ENCODE measurements at regions not wholly inside any gene's neighbourhood (a gene's known extent, or its start where the extent isn't known, plus 50 kb on each side); places are given as distances from the start of the nearest gene placed in this dataset.

DNA sequence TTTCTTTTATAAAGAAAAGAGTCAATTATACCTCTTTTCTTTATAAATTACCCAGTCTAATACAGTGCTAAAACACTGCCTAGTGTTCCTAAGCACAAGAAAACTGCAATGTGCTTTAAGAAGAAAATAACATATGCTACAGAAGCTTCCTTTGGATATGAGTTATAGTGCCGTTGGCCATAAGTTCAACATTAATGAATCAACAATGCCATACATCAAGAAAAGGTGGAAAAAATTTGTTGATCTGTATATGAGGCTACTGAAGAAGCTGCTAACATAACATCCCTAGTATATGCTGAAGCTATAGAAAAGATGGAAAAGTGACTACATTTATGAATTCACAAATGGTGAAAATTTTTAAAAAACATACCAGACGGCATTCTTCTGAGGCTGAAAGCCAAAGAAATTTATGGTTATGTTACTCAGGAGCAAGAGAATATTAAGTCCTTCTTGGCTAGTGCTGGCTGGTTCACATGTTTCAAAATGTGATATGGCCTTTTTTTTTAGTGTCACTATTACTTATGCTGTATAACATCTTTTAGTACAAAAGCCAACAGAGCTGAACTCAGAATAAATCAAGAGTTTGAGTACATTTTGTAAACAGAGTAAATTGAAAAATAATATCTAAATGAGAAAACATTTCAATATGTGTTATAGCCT lies 743.2 kb upstream of the RGS18 start:
- TF ChIP-seq, protein P1, sequence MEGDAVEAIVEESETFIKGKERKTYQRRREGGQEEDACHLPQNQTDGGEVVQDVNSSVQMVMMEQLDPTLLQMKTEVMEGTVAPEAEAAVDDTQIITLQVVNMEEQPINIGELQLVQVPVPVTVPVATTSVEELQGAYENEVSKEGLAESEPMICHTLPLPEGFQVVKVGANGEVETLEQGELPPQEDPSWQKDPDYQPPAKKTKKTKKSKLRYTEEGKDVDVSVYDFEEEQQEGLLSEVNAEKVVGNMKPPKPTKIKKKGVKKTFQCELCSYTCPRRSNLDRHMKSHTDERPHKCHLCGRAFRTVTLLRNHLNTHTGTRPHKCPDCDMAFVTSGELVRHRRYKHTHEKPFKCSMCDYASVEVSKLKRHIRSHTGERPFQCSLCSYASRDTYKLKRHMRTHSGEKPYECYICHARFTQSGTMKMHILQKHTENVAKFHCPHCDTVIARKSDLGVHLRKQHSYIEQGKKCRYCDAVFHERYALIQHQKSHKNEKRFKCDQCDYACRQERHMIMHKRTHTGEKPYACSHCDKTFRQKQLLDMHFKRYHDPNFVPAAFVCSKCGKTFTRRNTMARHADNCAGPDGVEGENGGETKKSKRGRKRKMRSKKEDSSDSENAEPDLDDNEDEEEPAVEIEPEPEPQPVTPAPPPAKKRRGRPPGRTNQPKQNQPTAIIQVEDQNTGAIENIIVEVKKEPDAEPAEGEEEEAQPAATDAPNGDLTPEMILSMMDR (IDR thresholded peaks at IDR 0.05; ENCODE audit: low read depth, low read length, poor library complexity, severe bottlenecking), result no peak
- TF ChIP-seq EZH2phosphoT487 (IDR thresholded peaks at IDR 0.05; ENCODE audit: borderline replicate concordance, low read length), result no peak
